SK-N-MC (cell line): ENCODE measurements at regions not wholly inside any gene's neighbourhood (a gene's known extent, or its start where the extent isn't known, plus 50 kb on each side); places are given as distances from the start of the nearest gene placed in this dataset.

ENCODE experiments used
- EZH2 ChIP-seq: fragments of 200-600 bp; sonication (generic); IDR thresholded peaks from one replicate; pipeline ENCODE4 v1.6.1; 2017; ENCODE audit warnings: antibody characterized with exemption
- FOXP2 ChIP-seq: optimal IDR thresholded peaks from 2 replicates; pipeline ENCODE3; 2011; ENCODE audit warnings: mild to moderate bottlenecking, moderate library complexity; ENCODE audit not compliant: insufficient read depth; ENCODE audit errors: extremely low read length, control extremely low read depth
- POLR2AphosphoS5 ChIP-seq: IDR thresholded peaks from 2 replicates; pipeline ENCODE4 v1.6.1; 2012; ENCODE audit warnings: mild to moderate bottlenecking, low read depth, low read length, borderline replicate concordance

- TF ChIP-seq EZH2 (no peak), FOXP2 (no peak), POLR2AphosphoS5 (no peak)
Observed at GRCh38 chr12:40616383-40616915, 75.8 kb upstream of the CNTN1 start.
